ENCODE measurements at regions not wholly inside any gene's neighbourhood (a gene's known extent, or its start where the extent isn't known, plus 50 kb on each side); places are given as distances from the start of the nearest gene placed in this dataset.
"Not testable (repeated sequence)": the region's sequence is repeated elsewhere in the genome, so short reads cannot be mapped to it uniquely, and the experiment has no call there.

DNA sequence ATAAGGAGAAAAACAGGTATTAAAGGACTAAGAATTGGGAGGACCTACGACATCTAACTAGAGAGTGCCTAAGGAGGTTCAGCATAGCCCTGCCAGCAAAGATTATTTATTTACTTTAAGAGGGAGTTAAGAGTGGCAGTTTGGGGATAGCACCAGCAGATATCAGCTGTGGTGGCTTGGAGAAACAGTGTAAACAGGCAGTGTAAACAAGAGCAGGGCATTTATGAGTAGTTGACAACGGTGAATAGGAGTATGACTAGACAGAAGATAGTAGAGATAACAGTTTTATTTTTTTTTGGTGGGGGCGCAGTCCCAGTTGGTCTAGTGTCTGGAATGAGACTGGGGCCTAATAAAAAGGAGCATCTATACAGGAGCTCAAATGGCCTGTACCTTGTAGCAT is 115.2 kb downstream of the PCDH10 start:
- DNase-seq; H4K5ac ChIP-seq (ENCODE audit: low read depth, low read length); H3K9me1 ChIP-seq (ENCODE audit: insufficient read depth, low read length); H3K36me3 ChIP-seq (ENCODE audit: control insufficient read depth, insufficient read depth, low read length); CTCF ChIA-PET; H2BK5ac ChIP-seq (ENCODE audit: low read depth, low read length, poor library complexity, severe bottlenecking); H3K27ac ChIP-seq (ENCODE audit: insufficient read depth, low read length); H3K4me2 ChIP-seq (ENCODE audit: low read depth, low read length); H2AK5ac ChIP-seq (ENCODE audit: low read depth, low read length); H3K9ac ChIP-seq (ENCODE audit: low read depth, low read length); H3K4me3 ChIP-seq (ENCODE audit: insufficient read depth, low read depth, low read length); H3K14ac ChIP-seq (replicated peaks; ENCODE audit: low read depth, low read length); ATAC-seq (ENCODE audit: low read depth); POLR2A ChIA-PET (ENCODE audit: unreplicated experiment); dilution Hi-C loops (cut with HindIII; ENCODE audit: low sequenced_read_pairs, unreplicated experiment); H2BK20ac ChIP-seq (ENCODE audit: low read depth, low read length); H3K4ac ChIP-seq (ENCODE audit: low read depth, low read length); H4K8ac ChIP-seq (ENCODE audit: low read depth in 2 of 2, low read length in 2 of 2); H3K56ac ChIP-seq (ENCODE audit: extremely low read depth, insufficient read depth, low read length); H4K20me1 ChIP-seq (ENCODE audit: insufficient read depth, low read length); H3K9me3 ChIP-seq (ENCODE audit: control insufficient read depth, insufficient read depth, low read length); H3K79me1 ChIP-seq (ENCODE audit: low read depth in 1 of 2, low read length in 2 of 2); intact Hi-C loops (cut with micrococcal nuclease); H3K4me1 ChIP-seq (ENCODE audit: control insufficient read depth, insufficient read depth, low read length); BruUV-seq (replicated peaks); H2AFZ ChIP-seq (replicated peaks; ENCODE audit: low read length, poor library complexity); H2BK120ac ChIP-seq (ENCODE audit: low read depth, low read length); H3K23ac ChIP-seq (ENCODE audit: low read depth, low read length); H2AK9ac ChIP-seq (replicated peaks; ENCODE audit: low read depth, low read length, poor library complexity); H2BK15ac ChIP-seq (ENCODE audit: low read depth, low read length); H3K27me3 ChIP-seq (ENCODE audit: control insufficient read depth, insufficient read depth, low read length); H3K18ac ChIP-seq (ENCODE audit: low read depth, low read length); in situ Hi-C loops (cut with MboI; ENCODE audit: low sequenced_read_pairs); H4K91ac ChIP-seq (ENCODE audit: insufficient read depth, low read depth, low read length): not testable (repeated sequence)
- 60% methylated on average over 2 of the region's 3 CpGs; no CpG with 5 or more reads in 1 of the 2 experiments for WGBS, 2 experiments (ENCODE audit: extremely low coverage in 2 of 2, insufficient read length in 1 of 2)

Data from IMR-90 (cell line).